Right kidney (tissue), 1 donor: ENCODE measurements at regions not wholly inside any gene's neighbourhood (a gene's known extent, or its start where the extent isn't known, plus 50 kb on each side); places are given as distances from the start of the nearest gene placed in this dataset.

Experiments used
- DNase-seq: peaks from one replicate; pipeline ENCODE4 v3.0.0-alpha.2; 2016

DNA sequence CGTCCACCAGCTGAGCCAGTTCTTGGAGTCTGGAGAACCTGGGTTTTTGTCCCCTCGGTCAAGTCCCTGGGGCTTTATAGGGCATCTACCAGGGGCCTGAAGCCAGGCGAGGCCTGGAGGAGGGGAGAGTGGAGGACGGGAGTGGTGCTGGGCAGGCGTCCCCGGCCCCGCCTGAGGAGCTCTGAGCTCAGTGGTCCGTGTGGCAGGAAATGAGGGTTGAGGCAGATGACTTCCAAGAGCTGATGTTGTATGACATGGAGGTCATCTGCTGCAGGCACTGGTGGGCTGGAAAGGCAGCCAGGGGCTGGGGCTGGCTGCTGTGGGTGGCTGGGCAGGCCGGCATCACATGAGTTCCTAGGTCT lies 118.5 kb upstream of the HS6ST1 start:
- DNase-seq, result no peak

DNA sequence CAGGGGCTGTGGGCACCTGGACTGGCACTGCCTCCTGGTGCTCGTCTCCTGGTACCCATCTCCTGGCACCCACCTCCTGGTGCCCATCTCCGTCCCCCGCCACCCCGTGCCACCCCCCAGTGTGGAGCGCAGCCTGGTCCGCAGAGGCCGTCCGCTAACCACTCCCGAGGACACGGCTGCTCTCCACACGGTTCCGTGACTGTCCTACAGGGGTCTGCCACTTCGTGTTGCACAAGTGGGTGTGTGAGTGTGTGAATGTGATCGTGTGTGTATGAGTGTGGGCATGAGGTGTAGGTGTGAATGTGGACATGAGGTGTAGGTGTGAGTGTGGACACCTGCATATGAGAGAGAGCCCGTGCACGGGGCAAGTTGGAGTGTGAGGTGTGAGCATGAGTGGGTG lies 119.4 kb upstream of the HS6ST1 start:
- DNase-seq, result no peak

DNA sequence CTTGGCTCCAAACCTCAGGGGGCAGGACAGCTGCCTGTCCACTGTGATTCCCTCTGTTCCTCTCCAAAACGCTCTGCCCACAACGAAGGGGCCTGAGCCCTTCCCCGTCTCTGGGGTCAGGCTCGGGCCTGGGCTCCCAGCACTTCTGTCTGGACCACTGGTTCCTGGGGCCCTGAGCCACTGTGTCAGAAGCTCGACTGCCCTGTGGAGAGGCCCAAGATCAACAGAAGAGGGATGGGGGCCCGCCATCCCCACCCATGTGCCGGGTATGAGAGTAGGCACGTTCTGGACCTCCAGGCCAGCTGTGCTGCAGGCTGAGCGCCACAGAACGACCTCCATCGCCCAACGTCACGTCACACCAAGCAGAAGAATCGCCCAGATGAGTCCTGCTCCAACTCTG lies 119.9 kb upstream of the HS6ST1 start:
- no peak for DNase-seq

DNA sequence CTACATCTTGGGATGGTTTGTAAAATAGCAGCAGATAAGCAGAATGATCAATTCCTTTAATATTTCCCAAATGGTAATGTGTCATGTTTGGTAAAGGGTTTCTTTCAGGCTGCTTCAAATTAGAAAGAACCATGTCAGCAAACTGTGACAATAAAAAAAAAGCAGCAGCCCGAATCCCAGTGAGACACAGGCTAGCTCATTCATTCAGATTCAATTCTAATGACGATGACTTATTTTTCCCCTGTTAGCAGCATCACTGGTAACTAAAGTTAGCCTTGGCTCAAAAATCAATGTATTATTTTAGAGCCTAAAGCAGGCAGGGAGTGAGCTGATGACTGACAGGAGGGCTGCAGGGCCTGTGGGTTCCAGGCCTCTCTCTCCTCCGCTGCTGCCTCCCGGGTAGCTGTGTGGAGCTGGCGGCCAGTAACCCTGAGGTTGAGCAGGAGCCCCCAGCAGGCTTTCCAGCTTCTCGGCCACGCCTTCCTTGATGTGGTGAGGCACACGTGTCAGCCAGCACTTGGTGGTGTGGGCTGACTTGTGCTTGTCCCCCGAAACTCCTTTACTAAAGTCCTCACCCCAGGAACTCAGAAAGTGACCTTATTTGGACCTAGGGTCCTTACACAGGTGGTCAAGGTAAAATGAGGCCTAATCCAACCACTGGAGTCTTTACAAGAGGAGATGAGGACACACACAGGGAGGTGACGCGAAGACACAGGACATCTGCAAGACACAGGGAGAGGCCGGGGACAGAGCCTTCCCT lies 120.5 kb upstream of the HS6ST1 start:
- no peak for DNase-seq

DNA sequence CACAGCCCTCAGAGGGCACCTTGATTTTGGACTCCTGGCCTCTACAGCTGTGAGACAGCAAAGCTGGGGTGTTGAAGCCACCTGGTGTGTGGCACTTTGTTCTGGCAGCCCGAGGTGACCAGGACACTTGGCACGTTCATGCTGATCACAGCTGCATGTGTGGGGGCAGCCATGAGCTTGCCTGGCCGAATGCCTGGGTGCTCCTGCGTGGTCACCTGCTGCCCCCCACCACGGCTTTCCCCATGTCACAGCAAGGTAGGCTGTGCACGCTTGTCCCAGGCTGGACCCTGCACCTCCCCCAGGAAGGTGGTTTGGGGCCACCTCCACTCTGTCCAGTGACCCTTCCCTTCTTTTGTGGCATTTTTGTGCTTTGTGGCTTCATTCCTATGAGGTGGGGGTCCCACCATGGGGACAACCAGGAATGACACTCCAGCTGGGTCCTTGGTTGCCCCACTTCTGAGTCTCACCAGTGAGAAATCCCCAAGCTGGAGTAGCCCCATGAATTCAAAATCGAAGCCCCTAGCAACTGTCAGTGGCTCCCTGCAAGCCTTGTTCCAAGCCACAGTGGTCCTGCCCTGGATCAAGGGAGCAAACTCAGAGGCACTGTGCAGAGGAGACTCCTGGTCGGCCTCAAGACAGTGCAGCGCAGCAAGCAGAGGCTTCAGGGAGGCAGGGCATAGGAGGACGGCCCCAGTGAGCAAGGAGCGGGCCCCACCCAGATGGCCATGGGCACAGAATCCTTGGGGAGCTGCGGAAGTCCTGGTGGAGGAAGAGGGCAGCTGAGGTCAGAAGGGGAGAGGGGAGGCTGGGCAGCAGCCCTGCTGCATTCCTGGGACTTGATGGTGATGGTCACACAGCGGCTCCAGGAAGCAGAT lies 121.4 kb upstream of the HS6ST1 start:
- DNase-seq, result peak; percentile 5

DNA sequence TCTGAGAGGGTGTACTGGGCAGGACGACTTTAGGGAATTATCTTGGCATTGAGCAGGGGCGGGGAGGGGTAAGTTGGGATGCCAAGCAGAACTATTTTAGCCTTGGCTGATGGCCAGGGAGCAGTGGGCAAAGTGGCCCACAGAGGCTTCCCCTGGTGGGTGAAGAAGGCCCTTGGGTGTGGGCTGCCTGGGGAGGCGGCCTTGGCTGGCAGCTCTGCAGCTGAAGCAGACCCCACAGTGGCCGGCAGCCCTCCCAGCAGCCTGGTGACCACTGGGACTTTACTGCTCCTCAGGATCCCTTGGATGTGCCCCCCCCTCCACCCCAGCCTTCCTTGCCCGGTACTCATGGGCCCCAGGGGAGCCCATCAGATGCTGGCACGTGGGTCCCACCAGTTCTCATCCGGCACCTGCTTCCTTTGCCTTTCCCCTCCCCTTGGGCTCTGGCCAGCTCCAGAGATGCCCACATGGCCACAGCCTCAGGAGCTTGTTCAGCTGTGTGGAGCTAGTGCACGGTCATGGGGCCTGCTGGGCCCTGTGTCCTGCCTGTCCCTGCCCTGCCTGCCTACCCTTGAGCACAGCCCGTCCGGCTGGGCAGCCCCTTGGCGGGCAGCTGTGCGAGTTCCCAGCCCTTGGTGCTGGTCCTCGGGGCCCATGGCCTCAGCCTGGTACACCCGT lies 122.1 kb upstream of the HS6ST1 start:
- no peak for DNase-seq

DNA sequence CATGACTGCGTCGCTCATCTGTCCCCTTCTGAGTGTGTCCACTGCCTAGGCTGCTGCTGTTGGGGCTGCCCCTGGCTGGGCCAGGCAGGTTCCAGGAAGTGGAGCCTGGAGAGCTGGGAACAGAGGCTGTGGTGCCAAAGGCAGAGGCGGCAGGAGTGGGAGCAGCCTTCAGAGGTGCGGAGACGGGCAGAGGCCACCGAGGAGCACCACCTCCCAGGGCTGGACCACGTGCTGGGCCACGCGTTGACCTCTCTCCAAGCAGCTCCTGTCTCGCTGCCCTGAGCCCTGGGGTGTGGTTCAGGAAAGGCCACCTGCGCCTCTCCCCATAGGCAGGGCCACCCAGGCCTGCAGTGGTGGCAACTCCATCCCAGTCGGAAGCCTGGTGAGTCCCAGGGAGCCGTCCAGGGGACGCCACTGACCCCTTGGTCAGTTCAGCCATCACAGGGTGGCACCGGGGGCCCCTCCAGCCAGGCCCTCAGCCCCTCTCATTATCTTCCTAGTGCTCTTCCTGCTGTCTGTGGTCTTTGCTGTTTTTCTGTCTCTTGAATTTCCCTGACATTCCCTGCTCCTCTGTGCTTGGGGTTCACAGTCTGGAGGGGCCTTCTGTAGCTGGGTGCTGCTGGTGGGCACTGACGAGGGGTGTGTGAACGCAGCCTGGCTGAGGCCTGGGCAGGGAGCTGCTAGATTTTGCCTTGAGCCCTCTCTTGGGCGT lies 122.8 kb upstream of the HS6ST1 start:
- DNase-seq, result no peak

DNA sequence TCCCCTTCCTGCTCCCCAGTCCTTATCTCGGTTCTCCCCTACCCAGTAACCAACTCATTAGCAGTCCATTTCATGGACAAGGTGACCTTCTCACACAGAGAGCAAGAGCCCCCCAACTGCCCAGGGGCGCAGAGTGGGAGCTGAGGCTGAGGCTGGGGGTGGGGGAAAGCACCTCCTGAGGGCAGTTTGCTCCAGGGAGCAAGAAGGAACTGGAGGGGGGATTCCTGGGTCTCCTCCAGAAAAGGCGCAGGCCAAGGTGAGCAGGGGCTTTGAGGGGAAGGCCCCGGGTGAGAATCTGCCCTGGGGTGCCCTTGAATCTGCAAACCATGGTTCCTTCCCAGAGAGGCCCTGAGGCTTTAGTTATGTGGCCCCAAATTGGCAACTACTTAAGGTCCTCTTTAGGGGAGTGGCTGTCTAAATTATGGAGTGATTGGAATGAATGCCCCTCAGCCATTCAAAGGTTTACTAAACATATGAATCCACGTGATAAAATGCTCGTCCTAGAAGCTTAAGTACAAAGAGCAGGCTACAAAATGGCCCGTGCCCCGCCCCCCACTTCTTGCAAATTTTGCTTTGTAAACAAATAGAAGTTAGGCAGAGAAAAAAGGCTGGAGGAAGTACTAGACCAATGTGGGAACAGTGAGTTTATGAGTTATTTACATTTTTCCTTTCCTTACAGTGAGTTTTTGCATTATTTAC lies 123.5 kb upstream of the HS6ST1 start:
- no peak for DNase-seq

DNA sequence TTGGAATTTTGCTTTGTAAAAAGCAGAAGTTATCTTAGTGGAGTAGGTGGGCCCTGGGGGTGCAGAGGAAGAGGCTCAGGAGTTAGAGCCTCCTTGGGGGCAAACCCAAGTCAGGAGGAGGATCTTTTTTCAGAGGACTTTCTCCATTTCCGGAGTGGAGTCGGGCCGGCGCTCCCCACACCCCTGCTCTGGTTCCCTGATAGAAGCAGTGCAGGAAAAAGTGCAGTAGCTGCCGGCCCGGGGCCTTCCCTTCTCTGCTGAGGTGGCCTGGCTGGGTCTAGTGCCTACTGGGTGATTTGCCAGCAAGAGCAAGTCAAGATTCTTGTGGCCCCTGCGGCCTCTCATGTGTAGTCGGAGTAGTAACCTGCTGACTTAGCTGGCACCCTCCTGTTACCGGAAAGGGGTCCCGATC lies 124.2 kb upstream of the HS6ST1 start:
- DNase-seq, result no peak

DNA sequence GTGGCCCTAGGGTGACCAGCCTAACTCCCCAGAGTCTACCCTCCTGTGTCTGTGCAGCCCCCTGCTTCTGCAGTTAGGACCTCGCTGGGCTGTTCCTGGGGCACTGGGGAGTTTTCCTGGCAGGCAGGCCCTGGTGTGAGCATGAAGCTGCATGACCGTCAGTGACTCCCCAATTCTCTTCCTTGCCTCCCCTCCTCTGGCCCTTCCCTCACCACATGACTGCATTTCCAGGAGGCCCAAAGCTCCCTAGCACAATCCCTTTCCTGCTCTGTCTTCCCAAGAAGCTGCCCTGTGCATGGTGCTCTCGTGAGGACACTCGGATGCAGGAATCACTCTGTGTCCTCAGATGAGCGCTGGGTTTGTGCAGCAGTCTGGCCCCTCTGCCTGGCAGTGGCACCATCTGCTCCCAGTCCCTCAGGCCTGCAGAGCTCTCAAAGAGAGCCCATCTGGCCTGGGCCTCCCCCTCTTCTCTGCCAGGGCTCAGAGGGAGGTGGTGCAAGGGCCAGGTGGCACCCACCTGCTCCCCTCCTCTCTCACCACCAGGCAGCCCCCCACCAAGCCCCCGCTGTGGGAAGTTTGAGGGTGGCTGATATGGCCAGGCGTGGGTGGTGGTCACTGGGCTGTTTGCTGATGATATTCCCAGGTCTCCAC lies 125.6 kb upstream of the HS6ST1 start:
- DNase-seq, result no peak

DNA sequence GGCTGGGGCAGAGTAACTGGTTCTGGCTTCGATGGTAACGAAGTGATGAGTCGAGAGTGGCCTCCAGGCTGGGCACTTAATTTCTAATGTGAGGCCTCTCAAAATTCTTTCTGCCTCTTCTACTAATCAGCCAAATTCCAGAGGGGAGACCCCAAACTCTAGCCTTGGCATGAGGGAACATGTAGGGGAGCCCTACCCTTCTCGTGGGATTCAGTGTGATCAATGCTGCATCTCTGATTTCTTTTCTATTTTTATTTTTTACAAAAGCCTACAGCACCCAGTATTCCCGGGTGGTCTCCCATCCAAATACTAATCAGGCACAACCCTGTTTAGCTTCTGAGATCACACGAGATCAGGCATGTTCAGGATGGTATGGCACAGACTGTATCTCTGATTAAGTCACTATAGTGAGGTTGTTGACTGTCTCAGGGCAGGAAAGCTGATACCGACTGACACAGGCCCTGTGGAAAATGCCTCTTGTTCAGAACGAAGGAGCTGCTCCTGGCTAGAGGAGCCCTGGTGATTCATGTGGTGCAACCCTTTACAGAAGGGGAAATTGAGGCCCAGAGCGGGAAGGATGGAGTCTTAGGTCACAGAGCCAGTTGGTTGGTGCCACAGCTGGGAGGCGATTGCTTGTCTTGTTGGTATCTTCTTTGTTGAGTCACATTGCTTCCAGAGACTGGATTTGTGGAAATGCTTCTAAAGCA lies 126.3 kb upstream of the HS6ST1 start:
- no peak for DNase-seq

DNA sequence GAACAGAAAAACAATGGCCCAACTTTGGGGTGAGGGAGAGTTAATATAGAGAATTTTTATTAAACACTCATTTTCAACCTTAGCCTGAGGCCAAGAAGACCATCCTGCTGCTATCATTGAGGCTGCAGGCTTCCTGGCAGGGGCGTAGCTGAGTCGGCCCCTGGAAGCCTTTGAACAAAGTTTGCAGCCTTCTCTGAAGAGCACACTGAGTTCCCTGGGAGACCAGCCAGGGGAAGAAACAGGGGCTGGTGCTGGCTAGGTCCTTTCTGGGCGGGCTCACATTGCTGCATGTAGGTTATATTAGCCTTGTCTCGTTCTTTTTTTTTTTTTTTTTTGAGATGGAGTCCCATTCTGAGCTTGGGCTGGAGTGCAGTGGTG lies 126.8 kb upstream of the HS6ST1 start:
- no peak for DNase-seq

DNA sequence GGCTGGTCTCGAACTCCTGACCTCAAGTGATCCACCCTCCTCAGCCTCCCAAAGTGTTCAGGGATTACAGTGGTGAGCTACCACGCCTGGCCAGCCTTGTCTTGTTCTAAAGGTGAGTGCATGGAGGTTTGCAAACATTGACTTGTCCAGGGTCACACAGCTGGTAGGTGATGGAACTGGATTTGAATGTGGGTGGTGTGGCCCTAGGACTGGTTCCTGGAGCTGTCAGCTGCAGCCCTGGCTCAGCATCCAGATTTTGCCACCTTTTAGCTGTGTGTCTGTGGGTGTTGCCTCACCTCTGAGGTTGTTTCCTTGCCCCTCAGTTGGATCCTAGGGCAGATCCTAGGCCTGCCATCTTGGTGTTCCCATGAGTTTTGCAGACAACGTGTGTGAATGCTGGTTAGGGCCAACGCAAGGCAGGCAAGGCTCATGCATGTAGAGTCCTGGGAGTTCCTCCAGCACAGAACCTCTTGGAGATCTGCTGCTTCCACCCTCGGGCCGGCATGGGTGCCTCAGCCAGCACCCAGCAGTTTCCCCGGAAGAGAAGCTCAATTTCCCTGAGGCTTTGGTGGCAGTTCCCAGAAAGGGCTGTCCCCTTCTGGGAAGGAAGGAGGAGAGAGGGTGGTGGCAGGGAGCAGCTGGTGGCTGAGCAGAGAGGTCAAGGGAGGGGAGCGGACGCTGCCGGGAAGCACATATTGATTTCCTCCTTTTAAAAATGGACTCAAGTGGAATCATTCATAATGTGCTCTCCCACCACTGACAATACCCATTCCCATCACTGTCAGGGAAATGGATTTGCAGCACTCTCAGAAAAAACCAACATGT lies 127.6 kb upstream of the HS6ST1 start:
- DNase-seq, result no peak

DNA sequence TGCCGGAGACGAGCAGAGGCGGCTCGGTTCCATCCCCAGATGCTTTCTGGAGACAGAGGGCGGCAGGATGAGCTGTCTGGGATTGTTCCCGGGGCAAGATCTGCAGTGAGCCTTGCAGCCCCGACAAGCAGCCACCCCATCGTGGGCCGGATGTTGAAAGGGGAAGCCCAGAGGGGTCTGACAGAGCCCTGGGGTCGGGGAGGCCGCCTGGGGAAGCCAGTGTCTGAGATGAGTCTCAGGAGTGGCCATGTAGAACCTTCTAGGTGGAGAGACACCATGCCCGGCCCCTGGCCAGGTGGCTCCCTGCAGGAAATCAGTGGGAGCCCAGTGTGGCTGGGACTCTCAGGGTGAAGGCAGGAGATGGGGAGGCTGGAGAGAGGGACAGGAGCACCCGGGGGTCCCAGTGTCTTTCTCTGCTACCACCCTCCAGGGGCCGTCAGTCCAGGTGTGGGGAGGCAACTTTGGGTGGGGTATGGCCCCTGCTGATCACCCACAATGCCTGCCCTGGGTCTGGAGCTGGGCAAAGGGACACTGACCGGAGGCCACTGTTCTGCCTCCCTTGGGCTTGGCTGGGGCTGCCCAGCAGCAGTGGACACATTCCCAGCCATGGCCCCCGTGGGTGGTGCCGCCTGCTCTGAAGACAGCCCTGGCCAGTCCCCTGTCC lies 128.3 kb upstream of the HS6ST1 start:
- DNase-seq, result no peak

DNA sequence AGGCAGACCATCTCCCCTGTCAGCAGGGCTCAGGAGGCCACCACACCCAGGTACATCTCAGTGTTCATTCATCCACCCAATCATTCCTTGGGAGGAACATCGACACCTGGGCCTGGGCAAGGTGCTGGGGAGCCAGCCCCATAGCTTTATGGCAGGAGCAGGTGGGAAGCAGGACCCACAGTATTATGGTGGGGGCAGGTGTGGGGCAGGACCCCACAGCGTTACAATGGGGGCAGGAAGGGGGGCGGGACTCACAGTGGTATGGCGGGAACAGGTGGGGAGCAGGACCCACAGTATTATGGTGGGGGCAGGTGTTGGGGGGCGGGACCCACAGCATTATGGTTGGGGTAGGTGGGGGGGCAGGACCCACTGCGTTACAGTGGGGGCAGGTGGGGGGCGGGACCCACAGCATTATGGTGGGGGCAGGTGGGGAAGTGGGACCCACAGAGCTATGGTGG lies 128.9 kb upstream of the HS6ST1 start:
- no peak for DNase-seq

DNA sequence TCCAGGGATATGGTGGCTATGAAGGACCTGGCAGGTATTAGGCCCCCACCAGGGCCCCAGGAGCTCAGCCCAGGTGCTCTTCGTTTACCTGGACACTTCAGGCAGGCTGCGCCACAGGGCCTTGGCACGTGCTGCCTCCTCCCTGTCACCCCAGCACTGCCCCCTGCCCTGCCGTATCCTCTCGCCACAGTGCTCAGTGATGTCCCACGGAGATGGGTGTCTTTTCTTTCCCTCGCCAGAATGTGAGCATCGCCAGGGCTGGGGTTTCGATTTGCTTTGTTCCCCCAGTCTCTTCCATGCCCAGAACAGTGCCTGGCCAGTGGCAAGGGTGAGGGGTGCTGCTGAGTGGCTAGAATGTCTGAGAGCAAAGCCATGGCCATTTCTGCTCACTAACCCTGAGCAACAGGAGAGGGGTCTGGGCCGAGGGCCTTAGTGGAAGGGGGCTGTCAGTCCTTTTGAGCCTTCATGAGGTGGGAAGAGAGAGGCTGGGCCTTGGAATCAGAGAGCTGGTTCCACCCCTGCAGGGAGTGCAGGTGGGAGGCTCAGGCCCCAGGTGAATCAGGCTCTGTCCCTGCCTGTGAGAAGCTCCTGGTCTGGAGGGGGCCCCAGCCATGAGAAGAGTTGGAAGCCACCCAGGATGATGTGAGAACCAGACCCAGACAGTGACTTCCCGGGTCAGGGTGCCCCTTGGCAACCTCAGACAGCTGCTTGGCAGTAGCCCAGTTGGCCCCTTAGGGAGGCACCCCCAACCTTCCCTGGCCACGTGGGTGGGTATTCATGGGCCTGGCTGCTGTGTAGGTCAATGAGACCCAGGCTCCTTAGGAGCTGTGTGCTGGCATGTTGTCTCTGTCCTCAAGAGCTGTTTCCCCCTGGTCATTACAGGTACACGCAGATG lies 129.9 kb upstream of the HS6ST1 start:
- no peak for DNase-seq

DNA sequence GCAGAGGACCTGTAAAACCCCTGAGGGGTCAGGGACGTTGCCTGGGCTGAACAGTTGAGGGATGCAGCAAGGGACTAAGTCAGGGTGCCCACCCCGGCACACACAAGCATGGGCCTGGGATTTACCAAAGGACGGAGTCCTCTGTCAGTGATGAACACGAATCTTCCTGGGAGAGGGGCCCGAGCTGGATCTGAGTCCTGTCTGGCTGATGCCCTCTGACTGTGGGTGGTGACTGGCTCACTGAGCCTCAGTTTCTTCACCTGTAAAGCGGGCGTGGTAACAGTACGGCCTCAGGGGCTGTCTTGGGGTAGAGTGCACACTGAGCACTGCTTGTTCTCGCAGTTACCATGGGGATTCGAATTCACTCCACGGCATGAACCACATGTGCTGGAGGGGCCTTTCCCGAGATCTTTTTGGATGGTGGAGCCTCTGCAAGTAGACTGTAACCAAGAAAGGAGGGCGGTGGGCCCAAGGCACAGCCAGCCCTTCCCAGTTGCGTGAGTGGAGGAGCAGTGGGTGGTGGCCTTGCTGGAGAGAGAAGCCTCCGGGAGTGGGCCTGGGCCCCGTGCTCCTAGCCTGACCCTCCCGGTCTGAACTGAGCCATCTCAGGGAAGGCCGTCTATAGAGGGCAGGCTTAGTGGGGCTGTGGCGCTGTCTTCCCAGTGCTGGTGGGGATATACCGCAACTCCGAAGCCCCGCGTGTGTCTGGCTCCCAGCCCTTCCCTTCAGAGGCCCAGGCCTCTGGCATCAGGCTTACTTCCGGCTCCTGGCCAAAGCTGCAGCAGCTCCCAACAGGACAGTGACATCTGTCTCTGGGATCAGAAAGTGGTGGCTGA lies 130.8 kb upstream of the HS6ST1 start:
- DNase-seq, result no peak
